ENCODE measurements at regions not wholly inside any gene's neighbourhood (a gene's known extent, or its start where the extent isn't known, plus 50 kb on each side); places are given as distances from the start of the nearest gene placed in this dataset.
"Not testable (repeated sequence)": the region's sequence is repeated elsewhere in the genome, so short reads cannot be mapped to it uniquely, and the experiment has no call there.

- DNase-seq (ENCODE audit: low read depth in 2 of 2), result no peak
Measured at GRCh38 chr14:30305346-30305745, 253.6 kb upstream of the G2E3 start.

DNA sequence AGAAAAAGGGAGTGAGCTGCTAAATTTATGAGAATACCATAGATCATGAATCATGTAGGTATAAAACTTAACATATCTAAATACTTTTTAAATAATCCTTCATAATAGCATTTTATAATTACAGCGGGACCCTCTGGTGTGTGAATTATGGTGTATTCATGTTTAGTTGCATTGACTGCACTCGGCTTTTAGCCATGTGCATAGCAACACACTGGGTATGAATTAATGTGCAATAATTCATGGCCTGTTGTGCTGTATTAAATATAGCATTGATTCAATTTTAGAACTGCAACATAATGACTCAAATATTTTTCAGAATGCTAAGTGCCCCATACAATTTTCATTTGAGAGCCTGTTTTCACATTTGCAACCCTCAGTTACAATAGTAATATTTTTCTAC is 249.6 kb upstream of the G2E3 start:
- DNase-seq (ENCODE audit: low read depth in 2 of 2), result no peak

- DNase-seq (ENCODE audit: low read depth in 2 of 2), result no peak
Measured at GRCh38 chr14:30312214-30312613, 246.7 kb upstream of the G2E3 start.

DNA sequence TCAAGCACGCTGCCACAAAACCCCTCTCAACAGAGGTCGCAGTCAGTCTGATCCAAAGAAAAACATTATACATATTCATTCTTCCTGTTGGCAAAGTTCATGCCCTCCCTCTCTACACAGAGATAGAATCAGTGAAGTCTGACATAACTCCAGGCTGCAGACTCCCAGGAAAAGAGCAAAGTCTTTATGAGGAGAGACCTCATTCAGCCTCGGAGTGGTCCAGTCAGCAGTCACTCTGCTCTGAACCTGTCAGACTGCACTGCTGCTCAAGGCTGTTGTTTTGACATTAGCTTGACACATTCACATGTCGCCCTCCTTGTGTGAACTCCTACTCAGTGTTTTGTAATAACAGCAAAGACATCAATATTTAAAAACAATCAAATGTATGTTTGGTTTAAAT is 241.2 kb upstream of the G2E3 start:
- no peak for DNase-seq (ENCODE audit: low read depth in 2 of 2)

DNA sequence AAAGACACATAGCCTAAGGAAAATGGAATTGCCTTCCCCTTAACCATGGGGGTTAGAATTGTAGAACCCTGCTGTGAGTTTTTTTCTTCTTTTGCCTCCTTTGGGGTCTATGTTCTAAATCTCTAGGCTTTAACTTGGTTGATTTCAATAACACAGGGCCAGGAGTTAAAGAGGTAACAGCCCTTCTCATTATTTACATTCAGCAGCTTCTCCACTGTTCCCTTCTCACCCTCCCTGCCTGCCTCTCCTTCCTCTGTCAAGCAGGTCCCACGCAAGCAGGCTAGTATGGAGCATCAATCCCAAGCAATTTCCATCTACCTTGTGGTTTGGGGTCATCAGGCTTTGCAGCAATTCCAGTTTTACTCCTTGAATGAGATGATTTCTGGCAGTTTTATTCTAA is 236.1 kb upstream of the G2E3 start:
- DNase-seq (ENCODE audit: low read depth in 2 of 2), result no peak

DNA sequence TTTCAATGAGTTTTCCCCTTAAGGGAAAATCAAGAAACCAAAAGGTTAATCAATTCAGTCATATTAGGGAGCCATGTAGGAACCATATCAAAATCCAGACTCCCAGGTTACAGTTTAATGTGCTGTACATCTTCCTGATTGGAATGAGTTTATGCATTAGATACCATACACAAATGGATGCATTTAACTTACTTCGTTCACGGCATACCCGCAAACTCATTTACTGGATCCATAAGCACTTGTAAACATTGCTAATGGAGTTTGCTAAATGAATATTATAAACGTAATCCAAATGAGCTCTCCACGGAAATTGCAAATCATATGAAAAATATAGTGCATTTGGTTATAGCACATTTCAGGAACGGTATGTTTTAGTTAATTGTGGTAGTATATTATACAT is 228.9 kb upstream of the G2E3 start:
- no peak for DNase-seq (ENCODE audit: low read depth in 2 of 2)

GRCh38 chr14:30330445-30330844 is 228.5 kb upstream of the G2E3 start:
- DNase-seq (ENCODE audit: low read depth in 2 of 2), result no peak

DNA sequence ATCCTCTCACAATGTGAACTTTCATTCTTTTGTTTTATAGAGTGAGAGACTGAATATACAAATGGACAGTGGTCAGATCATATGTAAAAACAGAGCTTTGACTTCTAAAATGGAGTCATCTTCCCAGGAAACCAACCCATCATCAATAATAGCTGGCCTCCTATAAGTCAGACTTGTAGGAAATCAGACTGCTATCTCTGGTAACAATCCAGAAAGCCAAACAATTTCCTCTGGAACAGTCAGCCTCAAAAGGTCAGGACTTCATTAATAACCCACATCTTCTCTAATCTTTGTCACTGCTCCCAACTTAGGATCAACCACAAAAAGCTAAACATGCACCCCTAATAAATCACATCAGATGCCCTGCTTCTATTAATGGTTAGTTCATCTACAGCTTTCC is 227.9 kb upstream of the G2E3 start:
- DNase-seq (ENCODE audit: low read depth in 2 of 2), result no peak

- DNase-seq (ENCODE audit: low read depth in 2 of 2), result no peak
Measured at GRCh38 chr14:30332374-30332773, 226.6 kb upstream of the G2E3 start.

GRCh38 chr14:30333934-30334333 is 225.0 kb upstream of the G2E3 start:
- DNase-seq (ENCODE audit: low read depth in 2 of 2), result no peak

DNA sequence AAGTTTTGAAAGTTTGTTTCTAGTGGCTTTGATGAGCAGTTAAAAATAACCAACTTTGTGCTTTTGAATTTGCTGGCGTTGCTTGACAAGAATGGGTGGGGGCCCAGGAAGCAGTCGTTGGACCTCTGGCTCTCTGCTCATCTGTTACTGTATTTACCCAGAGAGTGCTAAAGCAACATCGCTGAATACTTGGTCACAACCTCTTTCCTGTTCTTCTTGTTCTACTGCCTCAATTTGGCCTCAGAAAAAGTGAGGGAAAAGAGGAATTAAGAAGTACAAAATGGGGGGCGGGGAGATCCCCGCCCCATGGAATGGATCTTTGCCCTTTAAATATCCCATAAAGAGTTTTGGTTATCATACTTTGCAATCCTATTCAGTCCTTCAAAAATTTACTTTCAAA is 221.5 kb upstream of the G2E3 start:
- DNase-seq (ENCODE audit: low read depth in 2 of 2), result no peak

DNA sequence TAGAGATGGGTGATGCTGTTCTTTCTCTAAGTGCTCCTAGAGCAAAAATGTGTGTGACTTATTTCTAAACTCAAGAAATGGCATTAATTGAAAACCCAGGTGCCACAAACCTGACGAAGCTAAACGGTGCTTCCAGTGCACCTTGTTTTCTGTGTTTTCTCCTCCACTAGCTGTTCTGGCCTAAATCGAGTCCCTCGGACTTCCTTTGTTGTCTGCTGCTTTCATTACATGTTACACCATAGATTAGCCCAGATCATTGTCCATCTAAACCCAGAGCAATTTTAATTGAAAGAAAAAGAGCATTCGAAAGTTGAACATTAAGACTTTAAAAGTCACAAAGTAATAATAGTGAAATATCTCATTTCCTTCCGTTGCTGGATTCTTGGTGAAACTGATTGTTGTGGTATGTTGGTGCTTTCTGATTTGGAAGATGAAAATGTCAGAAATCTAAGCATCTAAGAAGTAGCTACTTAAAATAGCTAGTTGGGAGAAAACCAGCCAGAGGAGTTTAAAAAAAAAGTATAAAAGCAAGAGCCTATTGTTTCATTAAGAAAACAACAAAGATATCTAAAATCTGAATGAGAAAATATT is 219.6 kb upstream of the G2E3 start:
- DNase-seq (ENCODE audit: low read depth in 2 of 2), result no peak

GRCh38 chr14:30340495-30340894 is 218.5 kb upstream of the G2E3 start:
- no peak for DNase-seq (ENCODE audit: low read depth in 2 of 2)

DNA sequence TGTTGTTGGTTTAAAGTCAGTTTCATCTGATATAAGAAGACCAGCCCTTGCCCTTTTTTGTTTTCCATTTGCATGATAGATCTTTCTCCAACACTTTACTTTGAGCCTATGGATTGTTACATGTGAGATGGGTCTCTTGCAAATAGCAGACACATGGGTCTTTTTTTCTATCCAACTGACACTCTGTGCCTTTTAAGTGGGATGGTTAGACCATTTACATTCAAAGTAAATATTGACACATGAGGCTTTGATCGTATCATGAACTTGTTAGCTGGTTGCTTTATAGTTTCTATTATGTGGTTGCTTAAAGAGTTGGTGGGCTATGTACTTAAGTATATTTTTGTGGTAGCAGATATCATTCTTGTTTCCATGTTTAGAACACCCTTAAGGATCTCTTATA is 213.4 kb upstream of the G2E3 start:
- DNase-seq (ENCODE audit: low read depth in 2 of 2), result no peak

GRCh38 chr14:30348445-30348844 is 210.5 kb upstream of the G2E3 start:
- DNase-seq (ENCODE audit: low read depth in 2 of 2), result no peak

GRCh38 chr14:30349520-30349919 is 209.4 kb upstream of the G2E3 start:
- DNase-seq (ENCODE audit: low read depth in 2 of 2), result no peak

- no peak for DNase-seq (ENCODE audit: low read depth in 2 of 2)
Measured at GRCh38 chr14:30354439-30354838, 204.5 kb upstream of the G2E3 start.

DNA sequence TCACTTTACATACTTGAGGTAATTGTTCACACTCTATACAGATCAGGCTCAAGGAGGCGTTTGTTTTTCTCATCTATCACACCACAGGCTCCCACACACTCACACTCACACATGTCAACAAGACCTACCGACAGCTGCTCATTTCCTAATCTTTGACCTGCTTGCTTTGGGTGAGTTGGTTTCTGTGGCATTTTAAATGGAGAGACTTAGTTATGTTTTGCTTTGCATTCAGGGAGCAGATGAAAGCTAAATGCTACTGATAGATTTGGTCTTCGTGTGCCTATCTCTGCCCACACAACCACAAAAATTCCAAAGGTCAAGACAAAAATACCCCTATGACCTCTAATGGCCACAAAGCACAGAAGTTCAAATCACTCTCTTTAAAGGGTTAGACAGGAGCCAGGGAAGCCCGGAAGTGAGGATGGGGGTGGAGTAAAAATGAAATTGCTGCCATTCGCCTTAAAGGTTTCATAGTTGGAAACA is 203.5 kb upstream of the G2E3 start:
- DNase-seq (ENCODE audit: low read depth in 2 of 2), result no peak

DNA sequence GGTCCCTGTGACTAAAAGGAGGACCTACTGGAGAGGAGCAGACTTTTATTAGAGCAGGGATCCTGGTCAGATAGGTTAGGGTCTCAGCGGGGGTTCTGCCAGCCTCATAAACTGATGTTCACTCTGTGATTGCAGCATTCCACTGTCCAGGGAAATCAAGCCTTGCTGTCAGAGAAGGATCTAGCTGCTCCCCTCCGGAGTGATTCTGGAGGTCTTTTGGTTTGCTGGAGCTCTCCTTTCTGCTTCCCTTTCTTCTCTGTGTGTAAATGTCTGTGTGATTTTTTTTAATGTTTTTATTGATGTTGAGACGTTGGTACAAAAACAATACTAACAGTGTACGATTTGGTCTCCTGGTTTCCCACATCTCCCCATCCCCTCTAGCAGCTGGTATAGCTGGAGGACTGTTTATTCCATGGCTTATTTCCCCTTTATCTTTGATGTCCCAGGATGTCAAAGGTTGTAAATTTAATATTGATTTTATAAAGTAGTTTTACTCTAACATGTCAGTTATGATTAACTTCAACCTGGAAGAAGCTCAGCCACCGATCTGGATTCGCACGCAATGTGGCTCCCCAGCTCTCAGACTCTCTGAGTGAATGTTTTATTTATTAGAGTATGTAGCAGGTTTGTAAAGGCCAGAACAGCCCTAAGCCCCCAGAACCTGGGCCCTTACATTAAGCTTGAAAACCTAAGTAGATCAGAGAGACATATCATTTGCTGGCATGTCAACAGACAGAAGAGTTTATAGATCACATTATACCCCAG is 202.3 kb upstream of the G2E3 start:
- no peak for DNase-seq (ENCODE audit: low read depth in 2 of 2)

- no peak for DNase-seq (ENCODE audit: low read depth in 2 of 2)
Measured at GRCh38 chr14:30357791-30358190, 201.2 kb upstream of the G2E3 start.

- no peak for DNase-seq (ENCODE audit: low read depth in 2 of 2)
Measured at GRCh38 chr14:30362369-30363218, 196.4 kb upstream of the G2E3 start.

DNA sequence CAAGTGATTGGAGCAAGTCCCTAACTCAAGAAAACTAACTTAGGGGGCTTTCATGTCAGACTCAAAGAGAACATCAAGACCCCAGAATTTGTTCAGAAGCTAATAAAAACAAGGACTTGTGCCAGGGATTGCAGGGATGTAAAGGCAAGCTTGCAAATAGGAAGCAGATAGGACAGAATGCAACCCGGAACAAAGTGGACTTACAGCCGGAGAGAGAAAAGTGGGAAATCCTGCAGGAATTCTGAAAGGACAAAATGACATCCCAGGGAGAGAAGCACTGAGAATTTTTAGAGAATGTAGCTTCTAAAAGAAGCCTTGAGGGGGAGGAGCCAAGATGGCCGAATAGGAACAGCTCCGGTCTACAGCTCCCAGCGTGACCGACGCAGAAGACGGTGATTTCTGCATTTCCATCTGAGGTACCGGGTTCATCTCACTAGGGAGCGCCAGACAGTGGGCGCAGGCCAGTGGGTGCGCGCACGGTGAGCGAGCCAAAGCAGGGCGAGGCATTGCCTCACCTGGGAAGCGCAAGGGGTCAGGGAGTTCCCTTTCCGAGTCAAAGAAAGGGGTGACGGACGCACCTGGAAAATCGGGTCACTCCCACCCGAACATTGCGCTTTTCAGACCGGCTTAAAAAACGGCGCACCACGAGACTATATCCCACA is 195.6 kb upstream of the G2E3 start:
- not testable (repeated sequence) for DNase-seq (ENCODE audit: low read depth in 2 of 2)

All from stimulated activated CD4-positive, alpha-beta T cell treated with anti-CD3 and anti-CD28 coated beads, Interleukin-1b, Interleukin-23, amount 100 ng/mL, for 4 hours (primary cell).